ENCODE measurements at regions not wholly inside any gene's neighbourhood (a gene's known extent, or its start where the extent isn't known, plus 50 kb on each side); places are given as distances from the start of the nearest gene placed in this dataset.
"Not testable (repeated sequence)": the region's sequence is repeated elsewhere in the genome, so short reads cannot be mapped to it uniquely, and the experiment has no call there.

DNA sequence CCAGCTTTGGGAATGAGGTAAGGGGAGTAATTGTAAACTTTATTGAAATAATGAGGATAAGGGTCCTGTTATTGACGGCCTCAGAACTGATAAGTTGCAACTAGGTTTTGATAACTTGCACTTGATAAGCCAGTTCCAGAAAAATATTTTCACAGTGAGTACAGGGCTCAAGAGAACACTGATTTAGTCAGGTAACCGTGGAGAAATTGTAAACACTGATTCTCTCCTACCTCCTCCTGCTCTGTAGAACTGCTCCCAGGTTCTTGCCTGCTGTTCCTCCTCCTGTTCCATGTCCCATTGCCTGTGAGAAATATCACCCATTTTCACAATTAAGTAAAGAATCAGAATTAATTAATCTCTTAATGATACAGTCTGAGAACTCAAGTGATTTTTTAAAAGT is 55.0 kb upstream of the CXXC4 start:
- no peak for DNase-seq

DNA sequence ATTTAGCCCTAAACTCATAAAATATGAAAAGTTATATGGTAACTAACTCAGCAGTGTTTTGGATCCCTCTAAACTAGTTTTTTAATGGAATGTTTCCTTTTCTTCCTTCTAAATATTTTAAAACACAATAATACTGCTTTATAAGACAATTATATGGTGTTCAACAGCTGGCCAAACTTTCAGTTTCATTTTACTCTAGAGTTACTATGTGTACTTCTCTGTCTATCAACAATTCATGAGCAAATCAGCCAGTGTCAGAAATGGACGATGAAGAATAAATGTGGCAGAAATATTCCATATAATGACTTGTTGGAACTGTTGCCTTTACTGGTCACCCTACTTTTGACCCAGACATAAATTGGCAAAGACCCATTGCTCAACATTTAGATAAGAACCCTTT is 64.8 kb upstream of the CXXC4 start:
- DNase-seq: no peak

DNA sequence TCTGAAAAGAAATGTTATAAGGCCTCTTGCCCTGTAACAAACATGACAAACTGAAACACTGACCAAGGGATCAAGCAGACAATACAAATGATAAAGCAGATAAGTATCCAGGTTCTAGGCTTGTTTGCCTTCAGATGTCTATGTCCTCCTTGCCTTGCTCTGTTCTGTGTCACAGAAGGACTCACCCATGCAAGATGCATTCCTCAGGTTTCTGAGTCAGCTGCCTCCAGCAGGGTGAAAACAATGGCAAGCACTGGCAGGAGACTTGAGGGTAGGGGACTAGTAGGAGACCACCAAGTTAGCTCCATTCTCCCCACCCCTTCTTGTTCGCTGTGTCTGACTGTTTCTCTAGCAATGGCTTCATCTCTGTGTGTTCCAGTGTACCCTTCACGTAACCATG is 76.6 kb upstream of the CXXC4 start:
- no peak for DNase-seq

DNA sequence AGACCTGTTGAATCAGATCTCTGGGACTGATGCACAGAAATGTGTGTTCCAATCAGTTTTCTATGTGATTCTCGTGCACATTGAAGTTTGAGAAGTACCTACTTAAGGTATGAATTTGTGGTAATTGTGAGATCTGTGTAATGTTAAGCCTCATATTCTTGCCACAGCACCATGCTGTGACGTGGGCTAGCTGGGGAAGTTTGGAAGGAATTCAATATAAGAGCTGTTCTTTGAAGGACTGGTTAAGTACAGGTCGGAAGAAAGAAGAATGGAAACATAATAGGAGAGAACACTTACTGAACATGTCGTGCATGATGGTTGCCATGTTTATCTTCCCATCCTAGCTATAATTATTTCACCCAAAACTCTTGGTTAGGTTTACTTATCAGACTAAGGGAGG is 79.7 kb upstream of the CXXC4 start:
- DNase-seq: no peak

DNA sequence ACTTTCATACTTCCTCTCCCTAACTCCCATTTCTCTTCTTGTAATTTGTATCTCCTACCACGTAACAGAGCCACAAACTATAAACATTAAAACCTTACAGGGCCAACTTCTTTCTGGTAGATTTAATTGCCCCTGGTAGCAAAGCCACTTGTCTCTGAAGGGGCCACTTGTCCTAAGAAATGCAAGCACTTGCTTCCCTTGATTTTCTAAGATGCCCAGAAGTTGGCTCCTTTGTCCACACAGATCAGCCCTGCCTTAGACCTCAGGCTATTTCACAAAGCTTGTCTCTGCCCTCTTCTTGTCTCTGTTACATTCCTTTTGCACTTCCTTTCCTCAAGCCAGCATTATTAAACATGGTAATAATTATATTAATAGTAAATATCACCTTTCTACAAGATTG is 80.6 kb upstream of the CXXC4 start:
- DNase-seq: no peak

DNA sequence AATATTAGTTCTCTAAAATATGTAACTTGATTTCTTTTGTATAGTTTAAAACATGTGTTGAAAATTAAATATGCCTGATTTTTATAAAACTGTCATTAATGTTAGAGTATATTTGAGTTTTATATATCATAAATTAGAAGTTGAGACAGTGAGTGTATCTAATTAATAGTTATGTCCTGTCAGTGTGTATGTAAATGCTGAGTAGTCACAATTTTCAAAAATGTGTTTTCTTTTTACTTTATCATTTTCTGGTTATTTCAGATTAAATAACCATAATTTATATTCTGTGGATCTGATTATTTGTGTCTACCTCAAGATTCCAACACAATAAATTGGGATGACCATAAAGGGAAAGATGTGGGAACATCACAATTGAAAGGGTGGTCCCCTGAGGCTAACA is 82.7 kb upstream of the CXXC4 start:
- no peak for DNase-seq

DNA sequence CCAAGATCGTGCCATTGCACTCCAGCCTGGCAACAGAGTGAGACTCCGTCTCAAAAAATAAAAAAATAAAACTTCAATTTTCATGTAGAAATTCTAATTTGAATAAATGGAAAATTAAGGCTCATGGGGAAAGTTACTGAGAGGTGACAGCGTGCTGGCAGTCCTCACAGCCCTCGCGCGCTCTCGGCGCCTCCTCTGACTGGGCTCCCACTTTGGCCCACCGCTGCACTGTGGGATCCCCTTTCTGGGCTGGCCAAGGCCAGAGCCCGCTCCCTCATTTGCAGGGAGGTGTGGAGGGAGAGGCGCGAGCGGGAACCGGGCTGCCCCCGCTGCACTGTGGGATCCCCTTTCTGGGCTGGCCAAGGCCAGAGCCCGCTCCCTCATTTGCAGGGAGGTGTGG is 86.8 kb upstream of the CXXC4 start:
- not testable (repeated sequence) for DNase-seq

DNA sequence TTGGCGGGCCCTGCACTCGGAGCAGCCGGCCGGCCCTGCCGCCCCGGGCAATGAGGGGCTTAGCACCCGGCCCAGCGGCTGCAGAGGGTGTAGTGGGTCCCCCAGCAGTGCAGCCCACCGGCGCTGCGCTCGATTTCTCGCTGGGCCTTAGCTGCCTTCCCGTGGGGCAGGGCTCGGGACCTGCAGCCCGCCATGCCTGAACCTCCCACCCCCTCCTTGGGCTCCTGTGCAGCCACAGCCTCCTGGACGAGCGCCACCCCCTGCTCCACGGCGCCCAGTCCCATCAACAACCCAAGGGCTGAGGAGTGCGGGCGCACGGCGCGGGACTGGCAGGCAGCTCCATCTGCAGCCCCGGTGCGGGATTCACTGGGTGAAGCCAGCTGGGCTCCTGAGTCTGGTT is 87.4 kb upstream of the CXXC4 start:
- not testable (repeated sequence) for DNase-seq

DNA sequence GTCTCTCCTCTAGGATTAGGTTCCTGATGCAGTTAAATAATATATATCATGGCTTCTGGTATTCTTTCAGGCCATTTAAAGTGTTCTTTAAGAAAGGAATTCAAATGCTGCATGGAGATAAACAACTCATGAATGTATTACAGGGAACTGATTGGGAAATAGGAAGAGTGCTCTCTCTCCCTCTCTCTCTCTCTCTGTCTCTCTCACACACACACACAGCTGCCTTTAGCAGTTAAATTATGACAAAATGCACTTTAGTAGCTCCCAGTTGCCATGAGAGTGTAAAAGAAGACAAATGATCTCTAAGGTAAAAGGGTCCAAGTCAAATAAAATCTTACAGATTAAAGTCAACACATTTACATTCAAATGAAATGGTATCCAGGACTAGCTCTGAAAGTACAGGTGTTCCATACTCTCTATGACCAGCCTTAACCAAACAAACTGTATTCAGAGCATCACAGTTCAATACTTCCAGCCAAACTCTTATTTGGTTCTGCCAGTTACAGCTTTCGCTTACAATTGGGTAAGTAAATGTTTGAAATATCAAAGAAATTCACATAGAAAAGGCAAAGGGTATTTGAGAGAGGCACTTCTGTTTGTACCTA is 94.7 kb upstream of the CXXC4 start:
- no peak for DNase-seq

DNA sequence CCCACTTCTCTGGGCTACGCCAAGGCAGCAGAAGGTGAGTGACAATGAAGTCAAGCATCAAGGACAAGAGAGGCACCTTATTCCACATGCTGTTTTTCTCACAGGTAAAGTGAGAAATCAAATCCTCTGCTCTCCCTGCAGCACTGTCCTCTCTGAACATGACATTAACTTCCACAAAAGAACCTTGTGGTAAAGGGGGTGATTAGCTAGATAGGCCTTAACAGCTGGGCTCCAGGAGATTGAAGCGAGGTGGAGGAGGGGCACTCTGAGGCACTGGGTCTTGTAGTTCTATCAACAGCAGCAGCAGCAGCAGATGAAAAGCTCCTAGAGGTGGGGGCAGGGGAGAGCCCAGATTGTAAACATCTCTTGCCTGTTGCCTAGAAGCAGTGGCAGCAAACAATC is 96.8 kb upstream of the CXXC4 start:
- DNase-seq: peak; percentile 4 to 18 (median 9)

DNA sequence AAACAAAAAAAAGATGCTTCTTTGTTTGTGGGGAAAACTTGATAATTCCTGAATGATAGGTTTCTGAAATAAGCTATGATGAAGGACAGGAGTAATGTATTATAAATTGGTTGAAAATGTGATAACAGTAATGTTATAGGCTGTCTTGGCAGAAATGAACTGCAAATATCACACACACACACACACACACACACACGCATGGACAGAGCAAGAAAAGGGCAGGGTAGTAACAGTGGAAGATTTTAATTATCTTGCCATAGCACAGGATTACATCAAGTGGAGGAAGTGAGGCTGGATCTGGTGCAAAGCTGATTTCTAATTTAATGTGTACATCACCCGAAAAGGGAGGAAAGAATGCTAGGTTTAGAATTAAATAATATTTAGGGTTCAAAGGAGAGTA is 97.5 kb upstream of the CXXC4 start:
- no peak for DNase-seq

DNA sequence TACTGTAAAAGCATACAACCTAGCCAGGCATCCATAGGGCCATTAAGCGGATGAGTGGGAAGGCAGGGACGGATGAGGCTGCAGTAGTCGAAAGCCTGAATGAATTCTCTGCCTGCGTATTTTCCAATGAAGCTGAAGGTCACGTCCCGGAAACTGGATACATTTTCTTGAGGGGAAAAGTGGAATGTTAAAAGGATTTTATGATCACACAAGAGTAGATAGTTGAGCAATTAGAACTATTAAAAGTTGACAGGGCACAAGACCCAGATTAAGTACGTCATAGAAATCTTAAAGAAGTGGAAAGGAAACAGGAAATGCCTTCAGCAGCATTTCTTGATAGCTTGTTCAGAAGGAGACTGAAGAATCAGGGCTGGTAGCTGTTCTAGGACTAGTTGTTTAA is 98.3 kb upstream of the CXXC4 start:
- peak; percentile 2 to 44 (median 7) for DNase-seq

DNA sequence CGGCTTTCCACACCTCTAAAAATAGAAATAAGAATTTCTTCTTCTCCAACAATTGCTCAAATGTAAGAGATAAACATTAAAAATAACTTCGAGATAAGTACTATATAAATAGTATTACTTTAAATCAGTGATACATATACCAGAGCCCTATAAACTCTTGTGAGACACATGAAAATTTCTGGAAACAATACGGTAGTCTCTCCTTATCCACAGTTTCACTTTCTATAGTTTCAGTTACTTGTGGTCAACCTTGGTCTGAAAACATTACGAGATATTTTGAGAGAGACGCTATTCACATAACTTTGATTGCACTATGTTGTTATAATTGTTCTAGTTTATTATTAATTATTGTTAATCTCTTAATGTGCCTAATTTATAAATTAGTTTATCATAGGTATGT is 101.5 kb upstream of the CXXC4 start:
- no peak for DNase-seq

DNA sequence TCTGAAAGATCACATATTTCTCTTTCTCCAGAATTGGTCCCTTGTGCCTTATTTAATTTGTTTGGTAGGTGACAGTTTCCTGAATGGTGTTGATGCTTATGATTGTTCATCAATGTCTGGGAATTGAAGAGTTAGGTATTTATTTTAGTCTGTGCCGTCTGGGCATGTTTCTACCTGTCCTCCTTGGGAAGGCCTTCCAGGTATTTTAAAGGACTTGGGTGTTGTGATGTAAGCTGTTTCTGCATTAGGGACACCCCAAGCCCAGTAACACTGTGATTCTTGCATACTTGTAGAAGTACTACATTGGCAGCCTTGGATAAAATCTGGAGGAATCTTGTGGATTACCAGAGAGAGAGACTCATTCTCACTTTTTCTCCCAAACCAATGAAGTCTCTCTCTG is 120.8 kb upstream of the CXXC4 start:
- DNase-seq: no peak

DNA sequence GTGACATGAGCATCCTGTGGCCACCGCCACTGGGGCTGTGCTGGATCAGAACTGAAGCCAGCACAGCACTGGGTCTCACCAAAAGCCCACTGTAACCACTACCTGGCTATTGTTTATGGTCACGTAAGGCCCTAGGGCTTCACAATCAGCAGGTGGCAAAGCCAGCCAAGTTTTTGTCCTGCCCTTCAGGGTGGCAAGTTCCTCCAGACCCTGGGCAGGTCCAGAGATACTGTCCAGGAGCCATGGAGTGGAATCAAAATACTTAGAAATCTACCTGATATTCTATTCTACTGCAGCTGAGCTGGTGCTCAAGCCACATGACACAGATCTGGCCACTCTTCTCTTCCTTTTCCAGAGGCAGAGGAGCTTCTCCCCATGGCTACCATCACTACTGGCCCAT is 121.2 kb upstream of the CXXC4 start:
- no peak for DNase-seq

DNA sequence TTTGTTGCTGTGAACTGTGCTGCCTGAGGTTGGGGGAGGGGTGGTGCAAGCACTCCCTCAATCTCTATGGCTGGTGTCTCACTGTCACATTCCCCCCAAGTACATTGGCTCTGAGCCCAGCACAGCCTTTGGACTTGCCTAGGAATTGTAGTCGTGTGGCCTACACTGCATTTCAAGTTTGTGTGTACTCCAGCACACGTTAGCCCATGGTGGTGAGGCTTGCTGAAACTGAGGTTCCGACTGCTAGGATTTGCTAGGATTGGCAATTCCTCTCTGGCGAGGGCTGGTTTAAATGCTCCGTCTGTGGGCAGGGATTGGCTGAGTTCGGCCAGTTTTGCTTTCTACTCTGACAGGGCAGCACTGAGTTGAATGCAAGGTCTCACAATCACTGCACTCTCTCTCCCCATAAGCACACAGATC is 121.7 kb upstream of the CXXC4 start:
- peak in 2 of 3 donors; percentile 11 to 12 for DNase-seq

DNA sequence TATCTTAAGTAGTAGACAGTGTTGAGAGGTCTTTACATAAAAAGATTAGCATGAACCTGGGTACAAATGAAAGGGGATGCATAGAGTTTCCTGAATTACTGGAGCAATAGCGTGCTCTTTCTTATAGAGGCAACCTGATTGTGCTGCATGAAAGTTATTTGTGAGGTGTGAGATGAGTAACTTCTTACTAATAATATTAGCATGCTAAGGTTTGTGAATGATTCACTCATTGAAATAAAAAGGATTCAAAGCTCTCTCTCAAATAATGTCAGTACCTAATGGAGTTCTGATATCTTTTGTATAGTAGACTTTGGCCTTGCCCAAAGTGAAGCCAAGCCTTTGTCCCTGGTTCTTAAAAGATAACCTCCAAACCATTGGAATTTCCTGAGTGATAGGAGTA is 131.0 kb upstream of the CXXC4 start:
- DNase-seq: no peak

DNA sequence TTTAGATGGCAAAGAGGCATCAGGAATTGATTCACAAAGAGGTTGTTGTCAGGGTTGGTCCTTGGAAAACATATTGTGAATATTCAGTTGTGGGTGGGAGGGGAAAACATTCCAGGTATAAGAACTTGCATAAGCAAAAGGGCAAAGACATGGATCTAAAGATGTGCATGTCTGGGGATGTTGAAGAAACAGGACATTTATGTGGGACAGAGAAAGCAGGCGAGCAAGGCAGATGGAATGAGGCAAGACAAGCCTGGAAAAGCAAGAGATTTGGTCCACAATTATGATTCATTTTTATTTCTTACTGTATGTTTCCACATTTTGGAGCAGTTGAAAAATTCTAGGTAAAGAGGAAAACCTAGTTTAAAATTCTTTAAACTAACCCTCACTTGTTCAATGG is 134.9 kb upstream of the CXXC4 start:
- no peak for DNase-seq

DNA sequence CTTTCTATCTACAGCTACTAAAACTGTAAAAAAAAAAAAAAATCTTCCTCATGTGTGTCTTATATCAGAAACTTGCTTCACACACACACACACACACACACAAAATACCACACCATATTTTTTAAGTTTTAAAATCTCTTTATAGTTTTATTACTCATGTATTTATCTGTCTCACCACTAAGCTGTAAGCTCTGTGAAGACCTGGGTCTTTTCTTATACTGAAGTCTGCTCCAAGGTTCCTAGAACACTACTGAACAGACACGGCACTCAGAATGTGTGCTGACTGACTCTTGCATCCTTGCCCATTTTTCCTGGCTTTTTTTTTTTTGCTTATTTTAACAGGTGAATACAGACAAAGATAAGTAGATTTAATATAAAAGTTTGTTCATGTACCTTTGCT is 135.6 kb upstream of the CXXC4 start:
- DNase-seq: no peak

DNA sequence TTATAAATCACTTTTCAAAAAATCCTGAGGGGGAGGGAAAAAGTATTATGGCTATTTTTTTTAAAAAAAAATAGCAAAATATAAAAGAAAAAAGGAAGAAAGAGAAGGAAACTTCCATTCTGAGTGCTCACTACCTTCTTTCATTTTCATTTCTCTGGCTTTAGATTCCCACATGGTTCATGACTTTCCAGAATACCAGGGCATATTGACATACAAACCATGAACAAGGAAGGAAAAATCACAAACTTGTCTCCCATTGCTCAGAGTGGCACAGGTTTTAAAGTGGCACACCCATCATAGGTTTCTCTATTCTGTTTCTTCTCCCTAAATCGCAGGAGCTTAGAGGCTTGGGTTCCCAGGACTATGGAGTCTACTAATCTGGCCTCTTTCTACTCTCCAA is 136.3 kb upstream of the CXXC4 start:
- DNase-seq: no peak

DNA sequence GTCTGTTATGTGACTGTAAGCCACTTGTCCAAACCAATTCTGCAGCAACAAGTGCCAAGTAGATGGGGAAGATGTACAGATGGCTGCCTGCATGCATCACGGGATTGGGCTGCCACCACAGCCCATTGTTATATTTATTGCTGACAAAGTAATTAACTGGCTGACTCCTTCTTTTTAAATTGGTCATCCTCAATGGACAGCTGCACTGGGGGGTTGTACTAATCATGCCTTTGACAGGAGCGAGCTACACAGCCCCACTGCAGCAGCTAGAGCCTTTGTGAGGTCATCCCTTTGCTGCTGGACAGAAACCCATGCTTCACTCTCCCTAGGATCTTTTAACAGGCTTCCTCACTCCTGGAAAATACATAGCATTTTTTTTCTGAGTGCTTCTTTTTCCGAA is 146.7 kb upstream of the CXXC4 start:
- DNase-seq: peak in 1 of 3 donors; percentile 3

DNA sequence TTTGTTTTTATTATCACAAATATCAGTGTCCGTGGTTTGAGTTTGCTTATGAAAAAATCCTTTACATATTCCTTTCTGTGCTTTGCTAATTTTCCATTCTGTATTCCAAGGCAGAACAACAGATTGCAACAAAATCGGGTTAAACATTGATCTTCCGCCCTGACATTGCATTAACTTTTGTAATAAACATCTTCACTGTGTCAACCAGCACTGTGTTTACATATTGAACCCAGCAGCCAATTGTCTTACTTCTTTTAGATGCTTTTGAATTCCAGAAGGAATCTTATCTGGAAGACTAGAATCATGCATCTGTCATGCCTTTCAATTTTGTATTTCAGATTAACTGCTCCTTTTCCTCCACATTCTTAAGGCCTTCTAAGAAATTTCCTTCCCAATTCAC is 147.8 kb upstream of the CXXC4 start:
- no peak for DNase-seq

DNA sequence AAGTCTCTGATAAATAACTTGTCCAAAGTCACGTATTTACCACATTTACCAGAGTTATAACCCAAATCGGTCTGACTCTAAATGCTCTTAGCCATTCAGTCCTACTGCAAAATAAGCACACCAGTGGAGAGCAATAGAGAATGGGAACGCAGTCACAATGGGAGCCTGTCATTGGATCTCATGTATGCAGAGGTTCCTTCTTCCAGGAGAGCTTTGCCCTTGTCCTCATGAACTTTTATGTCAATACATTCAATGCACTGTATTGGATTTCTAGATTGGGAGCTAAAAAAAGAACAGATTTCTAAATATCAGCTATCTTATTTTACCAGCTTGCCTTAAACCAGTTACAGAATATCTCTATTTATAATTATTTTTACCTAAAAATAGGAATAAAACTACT is 149.1 kb upstream of the CXXC4 start:
- no peak for DNase-seq

DNA sequence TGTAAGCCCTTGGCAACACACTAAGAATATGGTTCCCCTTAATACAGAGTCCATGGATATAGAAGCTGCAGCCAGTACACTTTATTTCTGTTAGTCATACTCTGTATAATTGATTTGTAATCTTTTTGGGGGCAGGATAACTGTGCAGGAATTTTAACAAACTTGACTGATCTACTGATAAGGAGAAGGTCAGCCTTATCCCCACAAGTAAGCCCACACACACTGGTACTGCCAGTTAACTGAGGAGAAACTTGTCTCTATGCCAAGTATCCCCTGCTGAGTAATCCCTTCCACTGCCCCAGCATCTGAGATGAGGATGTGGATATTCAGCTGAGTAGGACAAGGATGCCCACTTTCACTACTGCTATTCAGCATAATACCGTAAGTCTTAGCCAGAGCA is 154.9 kb upstream of the CXXC4 start:
- DNase-seq: no peak

DNA sequence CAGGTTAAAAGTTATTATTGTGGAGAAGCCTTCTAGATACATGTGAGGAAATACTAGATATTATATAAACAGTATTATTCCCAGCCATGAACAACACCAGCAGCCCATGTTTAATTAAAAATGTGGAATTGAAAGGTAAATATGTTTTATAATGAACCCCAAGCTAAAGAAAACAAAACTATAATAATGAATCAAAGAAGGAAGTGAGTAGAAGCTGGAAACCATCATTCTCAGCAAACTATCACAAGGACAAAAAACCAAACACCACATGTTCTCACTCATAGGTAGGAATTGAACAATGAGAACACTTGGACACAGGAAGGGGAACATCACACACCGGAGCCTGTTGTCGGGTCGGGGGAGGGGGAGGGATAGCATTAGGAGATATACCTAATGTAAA is 167.6 kb upstream of the CXXC4 start:
- DNase-seq: not testable (repeated sequence)

Measured in muscle of back (tissue), 3 donors.